H1 (cell line): ENCODE measurements at regions not wholly inside any gene's neighbourhood (a gene's known extent, or its start where the extent isn't known, plus 50 kb on each side); places are given as distances from the start of the nearest gene placed in this dataset.

Experiments used
- CTCF ChIA-PET: fragments of 300-600 bp; sonication (Branson Sonifier 250); formaldehyde crosslinking; loops from one replicate; lab custom pipeline; 2021; ENCODE audit not compliant: partially characterized antibody; lab: Charles Lee
- POLR2A ChIA-PET: fragments of 300-600 bp; sonication (Branson Sonifier 250); formaldehyde crosslinking; loops from one replicate; lab custom pipeline; 2021; ENCODE audit warnings: inconsistent platforms; ENCODE audit not compliant: partially characterized antibody; lab: Charles Lee
- DNase-seq, 2 experiments: peaks; one replicate each; pipeline versions ENCODE4 v3.0.0 to v3.0.0-alpha.2; 2010 to 2022; ENCODE audit warnings: low spot score in 2 of 2, low read depth in 1 of 2, mixed read lengths in 1 of 2
- FAIRE-seq: peaks from 2 replicates; lab custom pipeline; 2011; peaks lifted over from hg19 to GRCh38; lab: Jason Lieb, UNC
- H2AFZ ChIP-seq: 2 replicates; pipeline ENCODE4 v1.8.1; 2012; ENCODE audit warnings: low read length, inconsistent platforms
- H2AK5ac ChIP-seq: 2 replicates; pipeline ENCODE4 v1.6.1; 2013; ENCODE audit warnings: low read depth, low read length
- H2BK120ac ChIP-seq: replicated peaks from 2 replicates; pipeline ENCODE3; 2013; ENCODE audit warnings: low read depth, low read length, inconsistent platforms
- H2BK12ac ChIP-seq: 2 replicates; pipeline ENCODE4 v1.6.1; 2013; ENCODE audit warnings: low read depth, low read length
- H2BK15ac ChIP-seq: 2 replicates; pipeline ENCODE4 v1.6.1; 2013; ENCODE audit warnings: low read length
- H2BK20ac ChIP-seq: 2 replicates; pipeline ENCODE4 v1.6.1; 2013; ENCODE audit warnings: low read length
- H2BK5ac ChIP-seq: 2 replicates; pipeline ENCODE4 v1.6.1; 2013; ENCODE audit warnings: low read depth, low read length
- H3K14ac ChIP-seq: 2 replicates; pipeline ENCODE4 v1.6.1; 2013; ENCODE audit warnings: inconsistent platforms; ENCODE audit not compliant: insufficient read length
- H3K18ac ChIP-seq: 2 replicates; pipeline ENCODE4 v1.6.1; 2013; ENCODE audit warnings: low read length; ENCODE audit errors: extremely low read depth
- H3K23ac ChIP-seq: 2 replicates; pipeline ENCODE4 v1.6.1; 2013; ENCODE audit warnings: inconsistent platforms; ENCODE audit not compliant: insufficient read length
- H3K23me2 ChIP-seq: 2 replicates; pipeline ENCODE4 v1.6.1; 2013; ENCODE audit warnings: low read depth, low read length
- H3K27ac ChIP-seq: 2 replicates; pipeline ENCODE4 v1.6.1; 2011; ENCODE audit warnings: low read depth, low read length, inconsistent platforms
- H3K27me3 ChIP-seq, 4 experiments: replicated peaks in 1 of 4; 1 replicate in 1 of 4; 2 replicates in 3 of 4; pipeline versions ENCODE4 v1.6.1 to v1.8.1; 2011 to 2013; ENCODE audit warnings: low read length in 3 of 4, mild to moderate bottlenecking in 3 of 4, inconsistent platforms in 2 of 4, mixed read lengths in 2 of 4, moderate library complexity in 1 of 4; ENCODE audit not compliant: control insufficient read depth in 3 of 4, insufficient read depth in 3 of 4; ENCODE audit errors: extremely low read depth in 1 of 4
- H3K36me3 ChIP-seq, 4 experiments: 2 replicates each; pipeline versions ENCODE4 v1.6.1 to v1.8.1; 2011 to 2013; ENCODE audit warnings: mild to moderate bottlenecking in 4 of 4, low read length in 3 of 4, moderate library complexity in 2 of 4, control low read depth in 1 of 4, inconsistent platforms in 1 of 4; ENCODE audit not compliant: insufficient read depth in 4 of 4, control insufficient read depth in 2 of 4
- H3K4ac ChIP-seq: replicated peaks from 2 replicates; pipeline ENCODE3; 2013; ENCODE audit warnings: low read length, low read depth, mixed read lengths, inconsistent platforms; ENCODE audit not compliant: insufficient read length
- H3K4me1 ChIP-seq, 4 experiments: replicated peaks in 1 of 4; 1 replicate in 1 of 4; 2 replicates in 3 of 4; pipeline versions ENCODE4 v1.6.1 to v1.8.1; 2011 to 2013; ENCODE audit warnings: low read length in 3 of 4, inconsistent platforms in 2 of 4, mixed read lengths in 1 of 4; ENCODE audit not compliant: insufficient read depth in 4 of 4, control insufficient read depth in 3 of 4
- H3K4me2 ChIP-seq, 2 experiments: 2 replicates each; pipeline versions ENCODE4 v1.6.1 to v1.8.1; 2011 to 2013; ENCODE audit warnings: low read depth in 2 of 2, low read length in 2 of 2, control low read depth in 1 of 2, inconsistent platforms in 1 of 2, mild to moderate bottlenecking in 1 of 2; ENCODE audit not compliant: insufficient read depth in 1 of 2
- H3K4me3 ChIP-seq, 4 experiments: fragments of 200-600, 300-600 bp in 1 of 4; sonication (generic), shearing (Covaris generic), sonication (Bioruptor Twin) in 1 of 4; 2 replicates each; pipeline versions ENCODE4 v1.5.1 to v1.8.1; 2011 to 2016; ENCODE audit warnings: low read length in 4 of 4, low read depth in 3 of 4, control low read depth in 2 of 4, inconsistent platforms in 2 of 4, mild to moderate bottlenecking in 2 of 4, mixed read lengths in 1 of 4, moderate library complexity in 1 of 4; ENCODE audit not compliant: insufficient read depth in 2 of 4; ENCODE audit errors: extremely low read depth in 1 of 4
- H3K56ac ChIP-seq: replicated peaks from 2 replicates; pipeline ENCODE3; 2013; ENCODE audit warnings: low read depth, mild to moderate bottlenecking, mixed read lengths, low read length, inconsistent platforms; ENCODE audit not compliant: insufficient read length
- H3K79me1 ChIP-seq: 2 replicates; pipeline ENCODE4 v1.6.1; 2013; ENCODE audit warnings: low read depth, low read length, control low read depth
- H3K79me2 ChIP-seq, 2 experiments: 2 replicates each; pipeline versions ENCODE4 v1.6.1 to v1.8.1; 2012 to 2013; ENCODE audit warnings: low read length in 2 of 2, mild to moderate bottlenecking in 2 of 2, inconsistent platforms in 1 of 2; ENCODE audit not compliant: insufficient read depth in 2 of 2, control insufficient read depth in 1 of 2
- H3K9ac ChIP-seq, 4 experiments: replicated peaks in 1 of 4; 1 replicate in 1 of 4; 2 replicates in 3 of 4; pipeline versions ENCODE4 v1.6.1 to v1.8.1; 2011 to 2013; ENCODE audit warnings: low read depth in 3 of 4, low read length in 3 of 4, control low read depth in 2 of 4, mild to moderate bottlenecking in 2 of 4, moderate library complexity in 2 of 4, inconsistent platforms in 1 of 4; ENCODE audit errors: extremely low read depth in 1 of 4
- H3K9me3 ChIP-seq, 2 experiments: 2 replicates each; pipeline versions ENCODE4 v1.6.1 to v1.8.1; 2012 to 2013; ENCODE audit warnings: mild to moderate bottlenecking in 2 of 2, moderate library complexity in 2 of 2, control low read depth in 1 of 2, inconsistent platforms in 1 of 2, low read depth in 1 of 2, low read length in 1 of 2, mixed read lengths in 1 of 2; ENCODE audit not compliant: insufficient read depth in 2 of 2
- H4K20me1 ChIP-seq, 2 experiments: replicated peaks in 1 of 2; 2 replicates each; pipeline versions ENCODE3 to v1.8.1; 2011 to 2013; ENCODE audit warnings: inconsistent platforms in 2 of 2, low read length in 2 of 2, mild to moderate bottlenecking in 1 of 2; ENCODE audit not compliant: insufficient read depth in 2 of 2, control insufficient read depth in 1 of 2
- H4K5ac ChIP-seq: 2 replicates; pipeline ENCODE4 v1.6.1; 2013; ENCODE audit warnings: low read length, low read depth, mixed read lengths, inconsistent platforms; ENCODE audit not compliant: insufficient read length
- H4K8ac ChIP-seq: 2 replicates; pipeline ENCODE4 v1.8.0; 2013; ENCODE audit warnings: mild to moderate bottlenecking, moderate library complexity, low read length, inconsistent platforms; ENCODE audit not compliant: insufficient read depth; ENCODE audit errors: extremely low read depth
- H4K91ac ChIP-seq: replicated peaks from 2 replicates; pipeline ENCODE3; 2013; ENCODE audit warnings: low read length, mixed read lengths, inconsistent platforms; ENCODE audit not compliant: insufficient read length
- ASH2L ChIP-seq: fragments of 200-600, 300-600 bp; sonication (generic); IDR thresholded peaks from one replicate; pipeline ENCODE4 v1.7.1; 2017; ENCODE audit warnings: low read length
- BCL11A ChIP-seq, 2 experiments: IDR thresholded peaks; one replicate each; pipeline ENCODE4 v1.6.1; 2011; ENCODE audit warnings: low read depth in 2 of 2, low read length in 2 of 2, mild to moderate bottlenecking in 2 of 2
- CBX8 ChIP-seq: fragments of 300-800, 300-1000 bp; sonication (generic); IDR thresholded peaks from 2 replicates; pipeline ENCODE4 v1.7.1; 2016; ENCODE audit warnings: low read depth, low read length, borderline replicate concordance
- CTBP2 ChIP-seq: IDR thresholded peaks from 2 replicates; pipeline ENCODE4 v1.7.0; 2011; ENCODE audit warnings: borderline replicate concordance, mild to moderate bottlenecking, moderate library complexity, mixed read lengths, low read length; ENCODE audit not compliant: insufficient read depth, insufficient read length
- GTF2F1 ChIP-seq: IDR thresholded peaks from 2 replicates; pipeline ENCODE4 v1.6.1; 2012; ENCODE audit warnings: low read depth, low read length, improper control_type of control experiment, borderline replicate concordance
- JUN ChIP-seq: IDR thresholded peaks from 2 replicates; pipeline ENCODE4 v1.6.1; 2011; ENCODE audit warnings: low read depth, mild to moderate bottlenecking, improper control_type of control experiment, low read length
- KDM4A ChIP-seq: IDR thresholded peaks from one replicate; pipeline ENCODE4 v1.7.1; 2012; ENCODE audit warnings: low read depth, mild to moderate bottlenecking, moderate library complexity, low read length, inconsistent platforms; ENCODE audit not compliant: severe bottlenecking
- KDM5A ChIP-seq: fragments of 200-600 bp; IDR thresholded peaks from 2 replicates; pipeline ENCODE4 v1.7.1; 2012; ENCODE audit warnings: mild to moderate bottlenecking, low read length, inconsistent platforms, mixed read lengths
- MAFK ChIP-seq: IDR thresholded peaks from 2 replicates; pipeline ENCODE4 v1.6.1; 2012; ENCODE audit warnings: low read depth, mild to moderate bottlenecking, improper control_type of control experiment, low read length
- RAD21 ChIP-seq, 2 experiments: IDR thresholded peaks in 1 of 2; conservative IDR thresholded peaks in 1 of 2; 2 replicates each; pipeline ENCODE4 v1.6.1; 2011; ENCODE audit warnings: low read depth in 2 of 2, low read length in 2 of 2, improper control_type of control experiment in 1 of 2, inconsistent platforms in 1 of 2, mild to moderate bottlenecking in 1 of 2, moderate library complexity in 1 of 2
- SP2 ChIP-seq: IDR thresholded peaks from 2 replicates; pipeline ENCODE4 v1.6.1; 2012; ENCODE audit warnings: mild to moderate bottlenecking, low read length, inconsistent platforms
- SP4 ChIP-seq: IDR thresholded peaks from 2 replicates; pipeline ENCODE4 v1.6.1; 2012; ENCODE audit warnings: low read length, inconsistent platforms
- TCF12 ChIP-seq: IDR thresholded peaks from 2 replicates; pipeline ENCODE4 v1.6.1; 2011; ENCODE audit warnings: low read depth, mild to moderate bottlenecking, low read length
- ZNF274 ChIP-seq: IDR thresholded peaks from 2 replicates; pipeline ENCODE4 v1.7.0; 2012; ENCODE audit warnings: low read length, borderline replicate concordance; ENCODE audit errors: extremely low read depth
- WGBS, 2 experiments: shearing (Covaris generic) in 1 of 2; methylation state at CpG; one replicate each; pipeline versions ENCODE4 v1.1.6 to v1.1.7; 2013 to 2015; ENCODE audit warnings: low lambda C conversion rate in 2 of 2, mixed read lengths in 2 of 2, inconsistent platforms in 1 of 2, low coverage in 1 of 2, missing lambda C conversion rate in 1 of 2; ENCODE audit not compliant: insufficient replicate concordance in 2 of 2, insufficient coverage in 1 of 2, insufficient read length in 1 of 2; ENCODE audit errors: extremely low coverage in 1 of 2, missing lambda C conversion rate in 1 of 2; 5-methylcytosine and 5-hydroxymethylcytosine counted together

DNA sequence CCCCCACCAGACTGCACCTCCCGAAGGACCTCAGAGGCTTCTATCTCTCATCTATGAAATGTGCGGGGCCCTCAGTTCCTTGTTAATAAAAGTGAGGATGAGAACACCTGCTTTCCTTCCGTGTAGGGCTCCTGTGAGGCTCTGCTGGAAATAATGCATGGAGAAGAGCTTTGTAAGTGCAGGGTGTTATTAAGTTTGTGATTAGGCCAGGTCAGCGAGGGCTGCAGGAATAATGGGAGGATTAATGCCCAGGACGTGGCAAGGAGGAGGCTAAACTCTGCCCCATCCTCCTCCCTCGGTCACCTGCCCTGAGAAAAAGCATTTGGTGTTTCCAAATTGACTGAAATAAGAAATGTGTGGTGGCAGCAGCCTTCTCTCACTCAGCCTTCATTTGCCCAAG is 83.5 kb upstream of the HSPA9 start:
- no peak overlapping the region for H2BK20ac ChIP-seq
- H3K36me3 ChIP-seq = no peaks in the 10 kb centered on the region
- no peak overlapping the region for H4K5ac ChIP-seq
- no peaks in the 10 kb centered on the region for H3K27me3 ChIP-seq
- DNase-seq (no peak), FAIRE-seq (no peak)
- no peak overlapping the region for H2BK15ac ChIP-seq
- no peak overlapping the region for H2BK12ac ChIP-seq
- H3K56ac ChIP-seq = no peak overlapping the region
- no peak overlapping the region for H4K8ac ChIP-seq
- H3K9me3 ChIP-seq = no peaks in the 10 kb centered on the region
- H3K4me1 ChIP-seq = peaks cover 0 to 5% (median under 1%) of the 10 kb centered on the region in 4 experiments; a peak in 3 of 7 replicates
- H2BK5ac ChIP-seq = no peak overlapping the region
- no peak overlapping the region for H2AK5ac ChIP-seq
- no peak overlapping the region for H3K23ac ChIP-seq
- no peaks in the 10 kb centered on the region for H3K79me1 ChIP-seq
- no peak overlapping the region for H3K18ac ChIP-seq
- H3K9ac ChIP-seq = no peak overlapping the region
- WGBS, 2 experiments = 77% methylated on average over 6 of the region's 6 CpGs; no CpG with 5 or more reads in 1 of the 2 experiments
- POLR2A ChIA-PET = no interaction called here
- no peaks in the 10 kb centered on the region for H3K79me2 ChIP-seq
- H3K14ac ChIP-seq = no peak overlapping the region
- H2AFZ ChIP-seq = no peak overlapping the region
- no peaks in the 10 kb centered on the region; the same call in 1 of the 2 replicates for H3K23me2 ChIP-seq
- H3K4me2 ChIP-seq = no peak overlapping the region
- H4K20me1 ChIP-seq = no peaks in the 10 kb centered on the region
- CTCF ChIA-PET = interaction anchor here (19.6 kb wide), 1 partner anchor 20 kb away, joined by 192 read pairs; no protein-coding TSS in a partner anchor
- H3K27ac ChIP-seq = no peak overlapping the region
- H3K4ac ChIP-seq = no peak overlapping the region
- no peak overlapping the region for H3K4me3 ChIP-seq
- H4K91ac ChIP-seq = no peak overlapping the region
- no peak overlapping the region for H2BK120ac ChIP-seq
- TF ChIP-seq TCF12 (no peak), KDM5A (no peak), CBX8 (no peak), RAD21 (IDR thresholded peaks at IDR 0.05 in 1 of 2, conservative IDR thresholded peaks at IDR 0.05 in 1 of 2; ENCODE audit: low read depth in 2 of 2, low read length in 2 of 2) (no peak), JUN (no peak), SP2 (no peak), BCL11A (IDR thresholded peaks at IDR 0.05; ENCODE audit: low read depth in 2 of 2, low read length in 2 of 2) (no peak), GTF2F1 (no peak), KDM4A (no peak), MAFK (no peak), ASH2L (no peak), CTBP2 (no peak), SP4 (no peak), ZNF274 (no peak)
